ENCODE measurements at regions not wholly inside any gene's neighbourhood (a gene's known extent, or its start where the extent isn't known, plus 50 kb on each side); places are given as distances from the start of the nearest gene placed in this dataset.

GRCh38 chr7:115869801-115870200, 160.8 kb downstream of the TFEC start:
- no peak for DNase-seq (ENCODE audit: low spot score)
- ChIA-PET CTCF (no interaction called here), POLR2A (ENCODE audit: low non-redundant PET) (interaction anchor here (0.5 kb wide), 1 partner anchor 42 kb away, joined by 4 read pairs; no protein-coding TSS in a partner anchor)
- intact Hi-C loops (cut with micrococcal nuclease; ENCODE audit: unreplicated experiment) = no loop called here
- peaks cover 51% of the 10 kb centered on the region for H3K27me3 ChIP-seq (replicated peaks; ENCODE audit: insufficient read depth, low read depth, low read length, poor library complexity)
- BruUV-seq (replicated peaks) = no TSS peak
- no peaks in the 10 kb centered on the region for H3K36me3 ChIP-seq (ENCODE audit: insufficient read depth, low read length, poor library complexity, severe bottlenecking)
- H3K4me1 ChIP-seq (ENCODE audit: insufficient read depth, low read length, poor library complexity, severe bottlenecking) = no peaks in the 10 kb centered on the region
- H3K9me3 ChIP-seq (ENCODE audit: low read depth, low read length, poor library complexity, severe bottlenecking) = no peaks in the 10 kb centered on the region
- H3K4me3 ChIP-seq (ENCODE audit: low read depth, low read length, poor library complexity, severe bottlenecking) = no peak overlapping the region
- H3K27ac ChIP-seq (ENCODE audit: low read depth, low read length, poor library complexity, severe bottlenecking) = no peak overlapping the region
- TF ChIP-seq CTCF (conservative IDR thresholded peaks at IDR 0.05; ENCODE audit: low read depth, low read length) (no peak), EZH2 (IDR thresholded peaks at IDR 0.05; ENCODE audit: borderline replicate concordance, low read depth, low read length, poor library complexity, severe bottlenecking) (no peak)

DNA sequence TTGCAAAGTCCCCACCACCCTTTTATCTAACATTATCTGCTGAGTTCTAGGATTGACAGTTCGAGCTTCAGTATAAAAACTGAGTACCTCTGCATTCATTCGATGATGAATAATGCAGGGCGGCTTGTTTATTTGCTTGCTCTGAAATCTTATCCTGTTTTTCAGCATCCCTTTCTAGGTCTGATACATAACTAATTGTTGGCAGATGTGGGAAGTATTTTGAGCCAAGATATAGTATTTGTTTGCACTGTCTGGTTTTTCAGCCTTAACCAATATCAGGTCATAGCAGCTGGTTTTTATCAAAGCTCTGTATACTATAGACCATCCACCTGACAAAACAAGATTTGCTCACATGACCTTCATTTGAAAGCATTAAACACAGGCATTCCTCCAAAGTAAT, 161.4 kb downstream of the TFEC start:
- H3K36me3 ChIP-seq (ENCODE audit: insufficient read depth, low read length, poor library complexity, severe bottlenecking) = no peaks in the 10 kb centered on the region
- intact Hi-C loops (cut with micrococcal nuclease; ENCODE audit: unreplicated experiment) = no loop called here
- no peak for DNase-seq (ENCODE audit: low spot score)
- no peaks in the 10 kb centered on the region for H3K4me1 ChIP-seq (ENCODE audit: insufficient read depth, low read length, poor library complexity, severe bottlenecking)
- CTCF ChIA-PET = no interaction called here
- H3K27me3 ChIP-seq (replicated peaks; ENCODE audit: insufficient read depth, low read depth, low read length, poor library complexity) = peaks cover 57% of the 10 kb centered on the region
- H3K4me3 ChIP-seq (ENCODE audit: low read depth, low read length, poor library complexity, severe bottlenecking) = no peak overlapping the region
- no peaks in the 10 kb centered on the region for H3K9me3 ChIP-seq (ENCODE audit: low read depth, low read length, poor library complexity, severe bottlenecking)
- no peak for TF ChIP-seq CTCF (conservative IDR thresholded peaks at IDR 0.05; ENCODE audit: low read depth, low read length)
- H3K27ac ChIP-seq (ENCODE audit: low read depth, low read length, poor library complexity, severe bottlenecking) = no peak overlapping the region
- BruUV-seq (replicated peaks) = no TSS peak
- POLR2A ChIA-PET (ENCODE audit: low non-redundant PET) = no interaction called here

- Histone ChIP-seq H3K9me3 (ENCODE audit: low read depth, low read length, poor library complexity, severe bottlenecking) (no peaks in the 10 kb centered on the region), H3K4me1 (ENCODE audit: insufficient read depth, low read length, poor library complexity, severe bottlenecking) (no peaks in the 10 kb centered on the region), H3K36me3 (ENCODE audit: insufficient read depth, low read length, poor library complexity, severe bottlenecking) (no peaks in the 10 kb centered on the region), H3K27me3 (replicated peaks; ENCODE audit: insufficient read depth, low read depth, low read length, poor library complexity) (peaks cover 58% of the 10 kb centered on the region), H3K4me3 (ENCODE audit: low read depth, low read length, poor library complexity, severe bottlenecking) (no peak overlapping the region), H3K27ac (ENCODE audit: low read depth, low read length, poor library complexity, severe bottlenecking) (no peak overlapping the region)
- no peak for TF ChIP-seq CTCF (conservative IDR thresholded peaks at IDR 0.05; ENCODE audit: low read depth, low read length)
- no peak for TF ChIP-seq EZH2 (IDR thresholded peaks at IDR 0.05; ENCODE audit: borderline replicate concordance, low read depth, low read length, poor library complexity, severe bottlenecking)
- no peak for DNase-seq (ENCODE audit: low spot score)
- CTCF ChIA-PET = no interaction called here
- POLR2A ChIA-PET (ENCODE audit: low non-redundant PET) = no interaction called here
- intact Hi-C loops (cut with micrococcal nuclease; ENCODE audit: unreplicated experiment) = no loop called here
- BruUV-seq (replicated peaks) = no TSS peak
These were observed 162.2 kb downstream of the TFEC start for GRCh38 chr7:115868369-115868768.

Data from A673 (cell line).